PC-9 (cell line): ENCODE measurements at regions not wholly inside any gene's neighbourhood (a gene's known extent, or its start where the extent isn't known, plus 50 kb on each side); places are given as distances from the start of the nearest gene placed in this dataset.

Experiments
- EZH2 ChIP-seq: fragments of 200-600 bp; sonication (generic); IDR thresholded peaks from 2 replicates; pipeline ENCODE4 v1.8.0; 2017; ENCODE audit warnings: antibody characterized with exemption, low read depth
- TF ChIP-seq, protein P1 (sequence below): fragments of 200-600 bp; sonication (generic); conservative IDR thresholded peaks from 2 replicates; pipeline ENCODE4 v1.6.1; 2017; ENCODE audit warnings: mixed run types, antibody characterized with exemption, mild to moderate bottlenecking, moderate library complexity

- no peak for TF ChIP-seq EZH2
- TF ChIP-seq, protein P1, sequence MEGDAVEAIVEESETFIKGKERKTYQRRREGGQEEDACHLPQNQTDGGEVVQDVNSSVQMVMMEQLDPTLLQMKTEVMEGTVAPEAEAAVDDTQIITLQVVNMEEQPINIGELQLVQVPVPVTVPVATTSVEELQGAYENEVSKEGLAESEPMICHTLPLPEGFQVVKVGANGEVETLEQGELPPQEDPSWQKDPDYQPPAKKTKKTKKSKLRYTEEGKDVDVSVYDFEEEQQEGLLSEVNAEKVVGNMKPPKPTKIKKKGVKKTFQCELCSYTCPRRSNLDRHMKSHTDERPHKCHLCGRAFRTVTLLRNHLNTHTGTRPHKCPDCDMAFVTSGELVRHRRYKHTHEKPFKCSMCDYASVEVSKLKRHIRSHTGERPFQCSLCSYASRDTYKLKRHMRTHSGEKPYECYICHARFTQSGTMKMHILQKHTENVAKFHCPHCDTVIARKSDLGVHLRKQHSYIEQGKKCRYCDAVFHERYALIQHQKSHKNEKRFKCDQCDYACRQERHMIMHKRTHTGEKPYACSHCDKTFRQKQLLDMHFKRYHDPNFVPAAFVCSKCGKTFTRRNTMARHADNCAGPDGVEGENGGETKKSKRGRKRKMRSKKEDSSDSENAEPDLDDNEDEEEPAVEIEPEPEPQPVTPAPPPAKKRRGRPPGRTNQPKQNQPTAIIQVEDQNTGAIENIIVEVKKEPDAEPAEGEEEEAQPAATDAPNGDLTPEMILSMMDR: no peak
Measured at GRCh38 chr2:15845294-15845693, 95.1 kb upstream of the MYCN start.
